ENCODE measurements at regions not wholly inside any gene's neighbourhood (a gene's known extent, or its start where the extent isn't known, plus 50 kb on each side); places are given as distances from the start of the nearest gene placed in this dataset.
"Not testable (repeated sequence)": the region's sequence is repeated elsewhere in the genome, so short reads cannot be mapped to it uniquely, and the experiment has no call there.

DNA sequence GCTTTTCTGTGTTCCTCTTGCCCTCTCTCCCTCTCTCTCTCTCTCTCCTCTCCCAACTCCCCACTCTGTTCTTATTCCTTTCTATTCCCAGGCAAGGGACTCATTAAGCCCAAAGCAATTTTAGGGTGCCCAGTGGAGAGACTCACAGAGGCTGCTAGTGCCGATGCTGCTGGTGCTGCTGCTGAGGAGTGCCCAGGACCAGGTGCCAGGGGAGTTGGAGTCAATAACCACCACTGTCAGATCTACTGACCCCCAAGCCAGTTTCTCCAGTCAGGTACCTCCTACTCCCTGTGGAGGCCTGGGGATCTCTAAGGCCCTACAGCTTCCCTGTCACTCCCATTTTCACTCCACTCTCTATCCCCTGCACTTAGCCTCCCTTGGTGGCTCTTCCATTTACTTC is 54.2 kb upstream of the LAS1L start:
- intact Hi-C loops (cut with DNase I), result no loop called here
- Histone ChIP-seq H3K4me3 (peak overlapping the region in 2 of 4 donors; percentile 9 to 42), H3K4me1 (peaks cover 4 to 14% (median 13%) of the 10 kb centered on the region in 4 donors), H3K9me3 (no peaks in the 10 kb centered on the region), H3K36me3 (no peaks in the 10 kb centered on the region), H3K27me3 (no peaks in the 10 kb centered on the region), H3K27ac (replicated peaks in 1 of 4) (peak overlapping the region in 3 of 4 donors; percentile 27 to 63 (median 61))
- 80% methylated on average over 1 of the region's 1 CpG for WGBS
- DNase-seq (ENCODE audit: extremely low spot score), result no peak
- TF ChIP-seq EP300 (IDR thresholded peaks at IDR 0.05) (no peak), POLR2AphosphoS5 (IDR thresholded peaks at IDR 0.05) (no peak), POLR2A (IDR thresholded peaks at IDR 0.05; ENCODE audit: low read depth) (no peak)
- TF ChIP-seq, protein P1, sequence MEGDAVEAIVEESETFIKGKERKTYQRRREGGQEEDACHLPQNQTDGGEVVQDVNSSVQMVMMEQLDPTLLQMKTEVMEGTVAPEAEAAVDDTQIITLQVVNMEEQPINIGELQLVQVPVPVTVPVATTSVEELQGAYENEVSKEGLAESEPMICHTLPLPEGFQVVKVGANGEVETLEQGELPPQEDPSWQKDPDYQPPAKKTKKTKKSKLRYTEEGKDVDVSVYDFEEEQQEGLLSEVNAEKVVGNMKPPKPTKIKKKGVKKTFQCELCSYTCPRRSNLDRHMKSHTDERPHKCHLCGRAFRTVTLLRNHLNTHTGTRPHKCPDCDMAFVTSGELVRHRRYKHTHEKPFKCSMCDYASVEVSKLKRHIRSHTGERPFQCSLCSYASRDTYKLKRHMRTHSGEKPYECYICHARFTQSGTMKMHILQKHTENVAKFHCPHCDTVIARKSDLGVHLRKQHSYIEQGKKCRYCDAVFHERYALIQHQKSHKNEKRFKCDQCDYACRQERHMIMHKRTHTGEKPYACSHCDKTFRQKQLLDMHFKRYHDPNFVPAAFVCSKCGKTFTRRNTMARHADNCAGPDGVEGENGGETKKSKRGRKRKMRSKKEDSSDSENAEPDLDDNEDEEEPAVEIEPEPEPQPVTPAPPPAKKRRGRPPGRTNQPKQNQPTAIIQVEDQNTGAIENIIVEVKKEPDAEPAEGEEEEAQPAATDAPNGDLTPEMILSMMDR (IDR thresholded peaks at IDR 0.05), result no peak

DNA sequence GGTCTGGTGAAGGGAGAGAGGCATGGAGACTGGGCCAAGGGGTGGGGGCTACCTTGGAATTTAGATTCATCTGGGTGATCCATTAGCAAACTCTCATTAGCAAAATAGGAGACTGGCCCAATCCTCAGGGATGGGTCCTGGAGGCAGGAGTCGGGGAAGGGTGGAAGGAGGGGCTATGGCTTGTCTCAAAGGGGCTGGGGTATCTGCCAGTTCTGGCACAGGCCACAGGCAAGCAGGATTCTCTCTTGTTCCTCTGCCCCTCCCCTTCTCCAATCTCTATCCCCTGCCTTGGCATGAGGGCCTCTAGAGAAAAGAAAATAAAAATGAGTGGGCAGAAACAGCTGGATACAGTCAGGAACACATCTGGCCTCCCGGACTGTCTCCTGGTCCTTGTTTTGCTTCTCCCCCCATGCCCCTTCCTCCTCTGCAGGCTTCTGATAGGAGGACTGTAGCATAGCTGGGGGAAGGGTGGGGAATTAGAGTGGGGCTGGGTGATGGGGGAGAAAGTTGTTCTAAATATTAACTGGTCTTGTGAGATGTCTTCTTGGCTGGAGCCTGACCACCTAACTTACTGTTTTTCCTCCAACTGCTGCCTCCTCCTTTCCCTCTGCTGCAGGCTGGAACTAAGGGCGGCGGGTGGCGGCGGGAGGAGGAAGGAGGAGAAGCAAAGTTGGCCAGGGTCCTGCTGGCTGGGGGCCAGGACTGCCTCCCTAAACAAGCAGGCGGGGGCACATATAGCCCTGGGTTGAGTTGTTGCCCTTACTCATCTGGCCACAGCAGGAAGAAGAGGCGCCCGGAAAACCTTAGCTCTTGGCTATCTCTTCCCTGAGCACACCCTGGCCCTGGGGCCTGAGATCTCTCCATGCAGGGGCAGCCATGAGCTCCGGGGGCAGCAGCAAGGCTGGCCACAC is 53.3 kb upstream of the LAS1L start:
- DNase-seq (ENCODE audit: extremely low spot score), result peak; percentile 91
- intact Hi-C loops (cut with DNase I), result no loop called here
- peak overlapping the region in 2 of 4 donors; percentile 9 to 42 for H3K4me3 ChIP-seq
- TF ChIP-seq POLR2AphosphoS5 (IDR thresholded peaks at IDR 0.05) (no peak), EP300 (IDR thresholded peaks at IDR 0.05) (no peak), POLR2A (IDR thresholded peaks at IDR 0.05; ENCODE audit: low read depth) (no peak)
- TF ChIP-seq, protein P1 (IDR thresholded peaks at IDR 0.05), result no peak
- H3K27me3 ChIP-seq, result no peaks in the 10 kb centered on the region
- H3K9me3 ChIP-seq, result no peaks in the 10 kb centered on the region
- peaks cover 4 to 14% (median 13%) of the 10 kb centered on the region in 4 donors for H3K4me1 ChIP-seq
- 39% methylated on average over 10 of the region's 10 CpGs for WGBS
- peak overlapping the region in 3 of 4 donors; percentile 27 to 63 (median 61) for H3K27ac ChIP-seq (replicated peaks in 1 of 4)
- H3K36me3 ChIP-seq, result no peaks in the 10 kb centered on the region

DNA sequence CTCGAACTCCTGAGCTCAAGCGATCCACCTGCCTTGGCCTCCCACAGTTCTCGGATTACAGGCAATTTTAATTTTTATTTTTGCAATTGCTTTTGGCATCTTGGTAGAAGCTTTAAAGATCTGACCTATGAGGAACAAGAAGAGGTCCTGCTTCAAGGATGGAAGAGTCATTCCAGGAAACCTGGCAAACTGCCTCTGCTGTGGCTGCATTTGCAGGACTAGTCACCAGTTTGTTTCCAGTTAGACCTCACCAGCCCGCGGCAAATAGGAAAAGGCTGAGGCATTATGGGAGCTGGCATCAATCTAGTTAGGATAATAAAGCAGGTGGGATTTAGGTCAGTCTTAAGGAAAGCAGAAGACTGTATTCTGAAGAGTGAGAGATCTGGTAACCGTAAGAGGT is 51.9 kb upstream of the LAS1L start:
- intact Hi-C loops (cut with DNase I), result no loop called here
- WGBS, result 82% methylated on average over 6 of the region's 6 CpGs
- DNase-seq (ENCODE audit: extremely low spot score), result no peak
- no peaks in the 10 kb centered on the region for H3K9me3 ChIP-seq
- H3K27ac ChIP-seq (replicated peaks in 1 of 4), result no peak overlapping the region
- H3K27me3 ChIP-seq, result no peaks in the 10 kb centered on the region
- no peak overlapping the region for H3K4me3 ChIP-seq
- no peak for TF ChIP-seq EP300 (IDR thresholded peaks at IDR 0.05)
- TF ChIP-seq POLR2A (IDR thresholded peaks at IDR 0.05; ENCODE audit: low read depth), result no peak
- TF ChIP-seq POLR2AphosphoS5 (IDR thresholded peaks at IDR 0.05), result no peak
- TF ChIP-seq, protein P1 (IDR thresholded peaks at IDR 0.05), result no peak
- H3K4me1 ChIP-seq, result peaks cover 4 to 22% (median 18%) of the 10 kb centered on the region in 4 donors
- H3K36me3 ChIP-seq, result no peaks in the 10 kb centered on the region

DNA sequence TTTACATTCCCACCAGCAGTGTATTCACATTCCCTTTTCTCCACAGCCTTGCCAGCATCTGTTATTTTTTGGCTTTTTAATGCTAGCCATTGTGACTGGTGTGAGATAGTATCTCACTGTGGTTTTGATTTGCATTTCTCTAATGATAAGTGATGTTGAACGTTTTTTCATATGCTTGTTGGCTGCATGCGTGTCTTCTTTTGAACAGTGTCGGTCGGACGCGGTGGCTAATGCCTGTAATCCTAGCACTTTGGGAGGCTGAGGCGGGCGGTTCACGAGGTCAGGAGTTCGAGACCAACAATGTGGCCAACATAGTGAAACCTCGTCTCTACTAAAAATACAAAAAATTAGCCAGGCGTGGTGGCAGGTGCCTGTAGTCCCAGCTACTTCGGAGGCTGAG is 50.6 kb upstream of the LAS1L start:
- intact Hi-C loops (cut with DNase I); H3K36me3 ChIP-seq; H3K27ac ChIP-seq (replicated peaks in 1 of 4); H3K4me3 ChIP-seq; H3K27me3 ChIP-seq; DNase-seq (ENCODE audit: extremely low spot score); H3K9me3 ChIP-seq: not testable (repeated sequence)
- H3K4me1 ChIP-seq, result peaks cover 4 to 22% (median 18%) of the 10 kb centered on the region in 4 donors
- 80% methylated on average over 13 of the region's 13 CpGs for WGBS

All from esophagus muscularis mucosa (tissue), 4 donors.